IMR-90 (cell line): ENCODE measurements at regions not wholly inside any gene's neighbourhood (a gene's known extent, or its start where the extent isn't known, plus 50 kb on each side); places are given as distances from the start of the nearest gene placed in this dataset.
A peak's percentile ranks its signal among the peaks of the same experiment; 100 is the strongest.

Source experiments
- ATAC-seq: fragments of 200-7000 bp; cut with Tn5 transposase; 2 replicates; pipeline ENCODE4 v1.9.1; 2020; ENCODE audit warnings: low read depth, mild to moderate bottlenecking, moderate library complexity
- BruUV-seq: library from RNA; stranded (reverse); fragments of 400-500 nt; replicated peaks from 2 replicates; lab custom pipeline; 2021; lab: Mats Ljungman, UMichigan
- CTCF ChIA-PET: fragments of 300-600 bp; formaldehyde crosslinking; extraction: SDS; loops from one replicate; lab custom pipeline; 2021; ENCODE audit warnings: antibody characterized with exemption; lab: Yijun Ruan, JAX
- POLR2A ChIA-PET: fragments of 300-600 bp; sonication (Branson Sonifier 250); formaldehyde crosslinking; loops from one replicate; lab custom pipeline; 2022; ENCODE audit warnings: antibody characterized with exemption; ENCODE audit not compliant: unreplicated experiment; lab: Charles Lee
- DNase-seq: peaks from one replicate; pipeline ENCODE4 v3.0.0; 2013
- H2AFZ ChIP-seq: replicated peaks from 2 replicates; pipeline ENCODE3; 2013; ENCODE audit warnings: low read length, mild to moderate bottlenecking; ENCODE audit not compliant: poor library complexity
- H2AK5ac ChIP-seq: 2 replicates; pipeline ENCODE4 v1.6.1; 2013; ENCODE audit warnings: low read depth, low read length, inconsistent platforms
- H2AK9ac ChIP-seq: replicated peaks from 2 replicates; pipeline ENCODE3; 2013; ENCODE audit warnings: mild to moderate bottlenecking, low read depth, low read length, moderate library complexity; ENCODE audit not compliant: poor library complexity
- H2BK120ac ChIP-seq: 2 replicates; pipeline ENCODE4 v1.6.1; 2013; ENCODE audit warnings: low read depth, low read length, inconsistent platforms
- H2BK15ac ChIP-seq: 3 replicates; pipeline ENCODE4 v1.6.1; 2013; ENCODE audit warnings: low read depth, low read length, inconsistent platforms
- H2BK20ac ChIP-seq: 2 replicates; pipeline ENCODE4 v1.6.1; 2013; ENCODE audit warnings: low read depth, mild to moderate bottlenecking, inconsistent platforms, low read length, moderate library complexity
- H2BK5ac ChIP-seq: 2 replicates; pipeline ENCODE4 v1.6.1; 2013; ENCODE audit warnings: mild to moderate bottlenecking, low read depth, low read length, inconsistent platforms; ENCODE audit not compliant: poor library complexity, severe bottlenecking
- H3K14ac ChIP-seq: replicated peaks from 2 replicates; pipeline ENCODE4 v1.6.1; 2013; ENCODE audit warnings: low read depth, low read length, inconsistent platforms
- H3K18ac ChIP-seq: 2 replicates; pipeline ENCODE4 v1.6.1; 2013; ENCODE audit warnings: low read depth, low read length, control low read depth
- H3K23ac ChIP-seq: 2 replicates; pipeline ENCODE4 v1.6.1; 2013; ENCODE audit warnings: low read depth, low read length, inconsistent platforms
- H3K27ac ChIP-seq: 2 replicates; pipeline ENCODE4 v1.5.1; 2013; ENCODE audit warnings: mild to moderate bottlenecking, control low read depth, low read length; ENCODE audit not compliant: insufficient read depth
- H3K27me3 ChIP-seq: 2 replicates; pipeline ENCODE4 v1.6.1; 2013; ENCODE audit warnings: low read length; ENCODE audit not compliant: control insufficient read depth, insufficient read depth
- H3K36me3 ChIP-seq: 2 replicates; pipeline ENCODE4 v1.6.1; 2013; ENCODE audit warnings: low read length, mixed read lengths; ENCODE audit not compliant: control insufficient read depth, insufficient read depth
- H3K4ac ChIP-seq: 2 replicates; pipeline ENCODE4 v1.6.1; 2013; ENCODE audit warnings: low read depth, low read length, inconsistent platforms
- H3K4me1 ChIP-seq: 2 replicates; pipeline ENCODE4 v1.6.1; 2013; ENCODE audit warnings: low read length, mixed read lengths; ENCODE audit not compliant: control insufficient read depth, insufficient read depth
- H3K4me2 ChIP-seq: 2 replicates; pipeline ENCODE4 v1.6.1; 2013; ENCODE audit warnings: low read depth, mild to moderate bottlenecking, control low read depth, low read length, moderate library complexity
- H3K4me3 ChIP-seq: 2 replicates; pipeline ENCODE4 v1.5.1; 2013; ENCODE audit warnings: low read depth, mild to moderate bottlenecking, control low read depth, low read length, moderate library complexity; ENCODE audit not compliant: insufficient read depth
- H3K56ac ChIP-seq: 2 replicates; pipeline ENCODE4 v1.6.1; 2013; ENCODE audit warnings: low read length, inconsistent platforms; ENCODE audit not compliant: insufficient read depth; ENCODE audit errors: extremely low read depth
- H3K79me1 ChIP-seq, 2 experiments: 2 replicates each; pipeline ENCODE4 v1.6.1; 2013; ENCODE audit warnings: low read length in 2 of 2, inconsistent platforms in 1 of 2, low read depth in 1 of 2
- H3K9ac ChIP-seq: 2 replicates; pipeline ENCODE4 v1.6.1; 2013; ENCODE audit warnings: low read depth, low read length, control low read depth
- H3K9me1 ChIP-seq: 2 replicates; pipeline ENCODE4 v1.6.1; 2013; ENCODE audit warnings: low read length, inconsistent platforms; ENCODE audit not compliant: insufficient read depth
- H3K9me3 ChIP-seq: 2 replicates; pipeline ENCODE4 v1.6.1; 2013; ENCODE audit warnings: low read length; ENCODE audit not compliant: control insufficient read depth, insufficient read depth
- H4K20me1 ChIP-seq: 2 replicates; pipeline ENCODE4 v1.6.1; 2013; ENCODE audit warnings: low read length, inconsistent platforms; ENCODE audit not compliant: insufficient read depth
- H4K5ac ChIP-seq: 2 replicates; pipeline ENCODE4 v1.6.1; 2013; ENCODE audit warnings: mild to moderate bottlenecking, low read depth, low read length, control low read depth
- H4K8ac ChIP-seq, 2 experiments: 2 replicates each; pipeline ENCODE4 v1.6.1; 2013; ENCODE audit warnings: low read depth in 2 of 2, low read length in 2 of 2, control low read depth in 1 of 2, inconsistent platforms in 1 of 2
- H4K91ac ChIP-seq: 2 replicates; pipeline ENCODE4 v1.6.1; 2013; ENCODE audit warnings: low read depth, low read length, inconsistent platforms; ENCODE audit not compliant: insufficient read depth
- CHD1 ChIP-seq: IDR thresholded peaks from 2 replicates; pipeline ENCODE4 v1.6.1; 2012; ENCODE audit warnings: low read depth, low read length, improper control_type of control experiment
- RCOR1 ChIP-seq: IDR thresholded peaks from 2 replicates; pipeline ENCODE4 v1.6.1; 2012; ENCODE audit warnings: mild to moderate bottlenecking, low read length, improper control_type of control experiment; ENCODE audit not compliant: insufficient replicate concordance
- WGBS, 2 experiments: methylation state at CpG; one replicate each; pipeline versions ENCODE4 v1.1.5 to v1.1.7; 2013; ENCODE audit warnings: missing lambda C conversion rate in 2 of 2; ENCODE audit not compliant: insufficient read length in 1 of 2; ENCODE audit errors: extremely low coverage in 2 of 2; 5-methylcytosine and 5-hydroxymethylcytosine counted together
- dilution Hi-C: fragments of 300-500 bp; cut with HindIII; formaldehyde crosslinking; loops from one replicate; pipeline ENCODE4 v1.14.3; 2018; ENCODE audit warnings: low sequenced_read_pairs; ENCODE audit not compliant: unreplicated experiment
- in situ Hi-C: fragments of 300-500 bp; cut with MboI; formaldehyde crosslinking; loops from 3 replicates; pipeline ENCODE4 v1.14.3; 2019; ENCODE audit warnings: low sequenced_read_pairs, inconsistent platforms, mixed read lengths
- intact Hi-C: fragments of 100-400 bp; cut with micrococcal nuclease; formaldehyde crosslinking; loops from 2 replicates; pipeline ENCODE4 v1.10.0; 2022
- TF ChIP-seq, protein P1 (sequence below): fragments of 150-350 bp; IDR thresholded peaks from 2 replicates; pipeline ENCODE4 v1.6.1; 2016; ENCODE audit warnings: low read depth, mild to moderate bottlenecking, low read length, moderate library complexity, borderline replicate concordance

DNA sequence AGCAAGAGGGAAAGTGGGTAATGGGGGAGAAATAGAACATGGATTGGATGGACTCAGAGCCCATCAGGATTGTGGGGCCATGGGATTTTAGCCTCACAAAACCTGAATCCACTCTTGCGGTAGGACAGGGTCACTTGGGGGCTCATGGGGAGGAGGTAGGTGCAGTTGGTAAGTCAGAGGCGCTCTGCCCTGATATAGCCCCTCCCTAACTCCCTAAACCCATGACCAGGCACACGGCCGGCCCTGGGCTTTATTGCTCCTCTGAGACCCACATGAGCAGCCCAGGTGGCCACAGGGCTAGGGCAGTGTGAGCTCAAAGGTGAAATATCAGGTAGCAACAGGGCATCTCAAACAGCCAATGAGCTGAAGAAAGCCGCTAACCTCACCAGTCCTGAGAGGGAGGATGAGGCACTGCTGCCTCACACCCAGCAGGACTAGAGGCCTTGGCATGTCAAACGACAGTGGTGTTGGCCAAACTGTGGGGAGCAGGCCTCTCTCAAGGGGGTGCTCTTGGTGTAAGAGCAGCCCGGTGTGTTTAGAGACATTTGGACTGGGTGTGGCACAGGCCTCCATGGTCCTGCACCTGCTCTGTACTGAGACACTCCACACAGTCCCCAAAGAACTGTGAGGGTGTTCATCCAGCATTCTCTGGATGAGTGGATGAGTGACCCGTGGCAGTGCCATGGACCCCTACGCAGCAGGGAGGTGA lies 90.8 kb upstream of the HS6ST1 start:
- Histone ChIP-seq H4K5ac (peak overlapping the region; percentile 59), H3K4ac (peak overlapping the region; percentile 92), H3K14ac (peak overlapping the region; percentile 94), H2BK15ac (peak overlapping the region; percentile 92; the same call in 2 of the 3 replicates), H3K23ac (peak overlapping the region; percentile 90; the same call in 1 of the 2 replicates), H2AFZ (peak overlapping the region; percentile 94), H4K91ac (peak overlapping the region; percentile 95), H3K9ac (no peak overlapping the region), H3K4me2 (no peak overlapping the region), H3K27me3 (no peaks in the 10 kb centered on the region), H2AK5ac (peak overlapping the region; percentile 93), H3K9me1 (peaks cover 16% of the 10 kb centered on the region; the same call in 1 of the 2 replicates), H4K20me1 (no peaks in the 10 kb centered on the region), H3K27ac (peak overlapping the region; percentile 53; the same call in 1 of the 2 replicates), H2BK5ac (peak overlapping the region; percentile 50), H3K79me1 (no peaks in the 10 kb centered on the region), H4K8ac (peak overlapping the region; percentile 19 to 94), H2BK20ac (peak overlapping the region; percentile 96), H2AK9ac (peak overlapping the region; percentile 94), H3K36me3 (no peaks in the 10 kb centered on the region), H3K9me3 (no peaks in the 10 kb centered on the region), H3K4me3 (no peak overlapping the region), H3K18ac (peak overlapping the region; percentile 51), H3K56ac (no peak overlapping the region), H2BK120ac (peak overlapping the region; percentile 98), H3K4me1 (peaks cover 10% of the 10 kb centered on the region)
- in situ Hi-C loops: no loop called here
- no peak for TF ChIP-seq CHD1
- TF ChIP-seq, protein P1, sequence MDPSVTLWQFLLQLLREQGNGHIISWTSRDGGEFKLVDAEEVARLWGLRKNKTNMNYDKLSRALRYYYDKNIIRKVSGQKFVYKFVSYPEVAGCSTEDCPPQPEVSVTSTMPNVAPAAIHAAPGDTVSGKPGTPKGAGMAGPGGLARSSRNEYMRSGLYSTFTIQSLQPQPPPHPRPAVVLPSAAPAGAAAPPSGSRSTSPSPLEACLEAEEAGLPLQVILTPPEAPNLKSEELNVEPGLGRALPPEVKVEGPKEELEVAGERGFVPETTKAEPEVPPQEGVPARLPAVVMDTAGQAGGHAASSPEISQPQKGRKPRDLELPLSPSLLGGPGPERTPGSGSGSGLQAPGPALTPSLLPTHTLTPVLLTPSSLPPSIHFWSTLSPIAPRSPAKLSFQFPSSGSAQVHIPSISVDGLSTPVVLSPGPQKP: no peak
- TF ChIP-seq RCOR1: no peak
- intact Hi-C loops: no loop called here
- 80% methylated on average over 1 of the region's 9 CpGs; no CpG with 5 or more reads in 1 of the 2 experiments for WGBS, 2 experiments
- no peak for ATAC-seq
- BruUV-seq: no TSS peak
- dilution Hi-C loops: no loop called here
- ChIA-PET CTCF (no interaction called here), POLR2A (no interaction called here)
- DNase-seq: no peak
